NAMALWA (cell line): ENCODE measurements at regions not wholly inside any gene's neighbourhood (a gene's known extent, or its start where the extent isn't known, plus 50 kb on each side); places are given as distances from the start of the nearest gene placed in this dataset.
"Not testable (repeated sequence)": the region's sequence is repeated elsewhere in the genome, so short reads cannot be mapped to it uniquely, and the experiment has no call there.

Experiments
- DNase-seq: peaks from one replicate; pipeline ENCODE4 v3.0.0-alpha.2; 2015; ENCODE audit warnings: low spot score

DNA sequence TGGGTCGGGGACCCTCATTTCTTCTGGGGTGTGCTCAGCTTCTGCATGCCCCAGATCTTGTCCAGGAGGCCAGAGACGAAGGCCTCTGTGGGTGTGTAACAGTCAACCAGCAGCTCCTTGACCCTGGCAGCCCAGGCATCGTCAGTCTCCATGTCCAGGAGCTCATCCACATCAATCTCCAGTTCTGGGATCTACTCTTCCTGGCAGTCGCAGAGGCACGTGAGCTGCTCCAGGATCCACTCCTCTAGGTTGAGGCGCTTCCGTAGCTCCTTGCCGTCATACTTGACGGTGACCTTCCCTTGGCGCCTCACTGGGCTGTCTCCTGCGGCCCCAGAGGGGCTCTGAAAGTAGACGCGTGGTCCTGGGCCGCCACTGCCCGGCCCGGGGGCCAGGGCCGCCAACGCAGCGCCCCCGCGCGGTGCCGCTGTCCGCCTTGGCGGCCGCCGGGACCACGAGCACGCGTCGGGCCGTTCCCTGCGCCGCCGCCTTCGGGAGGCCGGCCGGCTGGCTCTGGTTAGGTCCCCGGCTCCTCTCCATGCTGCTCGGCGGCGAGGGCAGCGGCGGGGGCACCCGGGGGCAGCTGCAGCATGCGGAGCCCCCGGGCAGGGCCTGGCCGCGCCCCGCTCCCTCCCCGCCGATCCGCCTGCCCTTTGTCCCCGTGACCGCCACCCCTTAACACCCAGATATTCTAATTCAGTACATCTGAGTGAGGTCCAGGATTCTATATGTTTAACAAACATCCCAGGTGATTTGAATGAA, 170.5 kb downstream of the SEPTIN7 start:
- DNase-seq, result no peak

GRCh38 chr7:35975851-35976454, 175.1 kb downstream of the SEPTIN7 start:
- peak; percentile 93 for DNase-seq

GRCh38 chr7:35978816-35979640, 174.0 kb upstream of the EEPD1 start:
- DNase-seq, result not testable (repeated sequence)

DNA sequence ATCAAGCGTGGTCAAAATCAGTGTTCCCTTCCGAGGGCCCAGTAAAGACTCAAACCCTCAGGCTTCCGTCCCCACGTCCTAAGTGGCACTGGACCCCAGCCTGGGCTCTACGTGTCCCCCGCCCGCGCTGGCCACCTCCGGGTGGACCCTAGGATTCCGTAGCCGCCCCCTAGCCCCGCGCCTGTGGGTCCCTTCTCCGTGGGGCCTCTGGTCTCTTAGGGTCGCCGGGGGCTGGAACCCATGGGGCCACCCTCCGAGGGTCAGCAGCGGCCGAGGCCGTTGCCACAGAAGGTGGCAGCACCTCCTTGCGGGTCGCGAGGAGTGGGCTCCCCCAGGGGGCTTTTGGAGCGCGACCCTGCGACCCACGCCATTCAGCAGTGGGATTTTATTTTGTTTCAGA, 170.5 kb upstream of the EEPD1 start:
- no peak for DNase-seq

GRCh38 chr7:35983626-35984025, 169.4 kb upstream of the EEPD1 start:
- no peak for DNase-seq

DNA sequence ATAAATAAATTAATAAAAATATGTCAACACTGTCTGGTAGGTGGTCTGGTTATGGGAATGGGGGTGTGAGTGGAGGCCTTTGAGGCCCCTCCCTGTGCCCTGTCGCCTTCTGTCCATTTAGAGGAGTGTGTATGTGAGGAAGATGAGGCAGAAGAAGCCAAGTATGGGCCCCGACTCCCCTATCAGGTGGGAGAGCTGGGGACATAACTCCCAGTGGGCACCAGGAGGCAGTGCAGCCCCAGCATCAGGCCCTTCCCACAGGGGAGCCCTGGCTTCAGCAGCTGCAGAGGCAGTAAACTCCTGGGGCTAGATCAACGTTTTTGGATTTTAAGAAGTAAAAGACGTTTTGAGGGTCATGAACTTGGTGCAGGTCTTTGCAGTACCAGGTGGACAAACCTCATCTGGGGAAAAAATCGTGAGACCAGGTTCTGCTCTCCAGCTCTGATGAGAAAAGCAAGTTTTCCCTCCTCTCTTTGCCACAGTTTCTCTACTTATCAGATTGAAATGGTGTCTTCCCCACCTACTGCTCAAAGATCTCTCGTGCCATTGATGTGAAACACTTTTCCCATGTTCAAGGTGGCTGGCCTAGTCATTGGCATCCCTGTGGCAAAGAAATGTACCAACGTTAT, 167.8 kb upstream of the EEPD1 start:
- DNase-seq, result peak; percentile 88

GRCh38 chr7:35987016-35987415, 166.0 kb upstream of the EEPD1 start:
- no peak for DNase-seq

DNA sequence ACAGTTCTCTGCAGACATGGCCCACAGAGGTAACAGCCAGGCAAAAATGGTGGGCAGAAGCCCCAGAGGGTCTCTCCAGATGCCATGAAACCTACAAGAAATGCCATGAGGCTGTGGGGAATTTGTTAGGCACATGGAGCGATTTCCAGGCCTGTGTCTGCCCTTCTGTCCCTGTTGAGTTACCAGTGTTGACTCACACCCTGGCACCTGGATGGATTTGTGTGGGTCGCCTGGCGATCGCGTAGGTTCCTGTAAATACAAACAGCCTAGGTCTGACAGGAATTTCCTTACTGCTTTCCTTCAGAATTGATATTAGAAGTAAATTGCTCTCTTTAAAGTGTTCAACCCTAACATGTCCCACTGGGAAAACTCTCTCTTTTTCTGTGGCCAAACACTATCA, 164.9 kb upstream of the EEPD1 start:
- no peak for DNase-seq

DNA sequence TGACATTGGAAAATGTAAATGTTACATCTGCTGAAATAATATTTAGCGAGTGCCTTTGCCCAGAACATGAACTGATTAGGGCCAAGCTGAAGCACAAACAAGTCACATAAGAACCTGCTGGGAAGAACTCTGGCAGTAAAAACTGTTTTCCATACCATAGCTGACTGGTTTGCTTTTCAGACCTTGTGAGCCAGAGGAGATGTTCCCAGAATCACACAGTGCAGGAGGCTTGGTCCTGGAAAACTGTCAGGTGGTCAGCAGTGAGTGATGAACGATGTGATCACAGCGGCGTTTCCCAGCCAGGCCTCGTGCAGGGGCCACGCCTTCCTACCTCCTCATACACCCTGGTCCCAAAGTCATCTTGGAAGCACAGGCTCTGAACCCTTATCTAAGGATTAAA, 164.2 kb upstream of the EEPD1 start:
- DNase-seq, result no peak

- DNase-seq, result no peak
Observed at GRCh38 chr7:35991511-35992232, 161.4 kb upstream of the EEPD1 start.

- no peak for DNase-seq
Observed at GRCh38 chr7:35992436-35992835, 160.6 kb upstream of the EEPD1 start.

- DNase-seq, result no peak
Observed at GRCh38 chr7:35993113-35993512, 159.9 kb upstream of the EEPD1 start.

DNA sequence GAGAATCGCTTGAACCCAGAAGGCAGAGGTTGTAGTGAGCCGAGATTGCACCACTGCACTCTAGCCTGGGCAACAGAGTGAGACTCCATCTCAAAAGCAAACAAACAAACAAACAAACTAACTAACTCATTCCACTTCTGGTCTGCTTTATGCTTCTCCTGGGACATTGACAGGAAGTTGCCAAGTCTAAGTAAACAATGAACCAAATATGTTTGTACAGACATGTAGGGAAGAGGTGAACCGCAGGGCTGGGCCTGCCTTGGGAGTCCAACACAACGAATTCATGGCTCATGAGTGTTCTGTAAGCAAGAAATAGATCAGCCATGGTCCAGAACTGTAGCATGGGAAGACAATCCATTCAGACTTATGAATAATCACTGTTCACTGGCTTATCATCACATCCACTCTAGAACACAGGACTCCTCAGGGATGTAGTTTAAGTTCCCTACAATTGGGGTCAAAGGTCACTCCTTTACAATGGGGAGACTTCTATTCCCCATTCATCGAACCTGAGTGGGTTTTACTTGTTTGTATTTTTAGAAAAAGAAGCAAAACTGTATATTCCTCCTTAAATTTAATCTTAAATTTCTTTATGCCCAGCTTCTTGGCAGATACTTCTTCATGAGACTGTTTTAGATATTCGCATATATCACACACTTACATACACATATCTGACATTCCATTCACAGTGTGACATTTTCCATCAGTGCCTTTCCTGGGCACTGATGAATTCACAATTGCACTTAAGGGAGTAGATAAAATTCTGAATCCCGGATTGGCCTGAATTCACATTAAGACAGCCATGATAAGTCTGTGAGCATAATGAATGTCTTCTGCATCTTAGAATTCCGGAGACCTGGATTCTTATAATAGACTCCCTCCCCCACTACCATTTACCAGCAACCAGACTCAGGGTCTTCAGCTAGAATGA, 159.1 kb upstream of the EEPD1 start:
- no peak for DNase-seq

DNA sequence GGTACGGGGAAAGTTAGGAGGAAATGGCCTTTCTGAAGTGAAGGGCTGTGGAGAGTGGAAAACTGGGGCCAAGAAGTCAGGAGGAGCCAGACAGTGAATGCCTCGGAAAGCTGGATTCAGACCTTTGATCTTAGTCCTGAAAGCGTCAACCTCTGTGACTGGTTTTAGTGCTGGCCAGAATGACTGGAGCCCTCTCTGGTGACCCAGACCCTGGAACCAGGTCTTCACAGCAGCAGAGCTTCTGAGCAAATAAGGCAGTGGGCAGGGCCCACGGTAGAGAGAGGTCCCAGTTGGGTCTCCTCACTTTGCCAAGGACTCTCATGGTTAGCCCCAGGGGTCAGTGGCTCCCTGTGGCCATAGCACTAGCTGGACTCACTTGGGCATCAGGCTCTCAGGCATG, 157.7 kb upstream of the EEPD1 start:
- no peak for DNase-seq

DNA sequence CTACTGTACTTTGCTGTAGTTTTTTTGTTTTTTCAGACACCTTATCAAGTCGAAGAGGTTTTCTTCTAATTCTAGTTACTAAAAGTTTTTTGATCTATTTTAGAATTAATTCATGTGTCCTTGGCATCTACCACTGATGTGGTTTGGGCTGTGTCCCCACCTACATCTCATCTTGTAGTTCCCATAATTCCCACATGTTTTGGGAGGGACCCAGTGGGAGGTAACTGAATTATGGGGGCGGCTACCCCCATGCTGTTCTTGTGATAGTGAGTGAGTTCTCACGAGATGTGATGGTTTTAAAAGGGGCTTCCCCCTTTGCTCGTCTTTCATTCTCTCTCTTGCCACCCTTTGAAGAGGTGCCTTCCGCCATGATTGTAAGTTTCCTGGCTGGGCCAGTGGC, 154.6 kb upstream of the EEPD1 start:
- no peak for DNase-seq

DNA sequence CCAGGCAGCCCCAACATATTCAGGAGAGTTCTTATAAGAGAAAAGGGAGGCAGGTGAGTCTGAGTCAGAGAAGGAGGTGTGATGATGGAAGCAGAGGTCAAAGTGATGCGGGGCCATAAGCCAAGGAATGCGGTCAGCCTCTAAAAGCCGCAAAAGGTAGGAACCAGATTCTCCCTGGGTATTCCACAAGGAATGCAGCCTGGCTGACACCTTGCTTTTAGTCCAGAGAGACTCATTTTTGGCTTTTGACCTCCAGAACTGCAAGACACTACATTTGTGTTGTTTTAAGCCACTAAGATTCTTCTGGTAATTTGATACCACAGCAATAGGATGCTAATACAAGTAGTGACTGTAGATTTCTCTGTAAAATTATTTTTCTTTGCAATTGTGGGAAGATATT, 151.5 kb upstream of the EEPD1 start:
- no peak for DNase-seq

GRCh38 chr7:36002900-36003299, 150.2 kb upstream of the EEPD1 start:
- no peak for DNase-seq

DNA sequence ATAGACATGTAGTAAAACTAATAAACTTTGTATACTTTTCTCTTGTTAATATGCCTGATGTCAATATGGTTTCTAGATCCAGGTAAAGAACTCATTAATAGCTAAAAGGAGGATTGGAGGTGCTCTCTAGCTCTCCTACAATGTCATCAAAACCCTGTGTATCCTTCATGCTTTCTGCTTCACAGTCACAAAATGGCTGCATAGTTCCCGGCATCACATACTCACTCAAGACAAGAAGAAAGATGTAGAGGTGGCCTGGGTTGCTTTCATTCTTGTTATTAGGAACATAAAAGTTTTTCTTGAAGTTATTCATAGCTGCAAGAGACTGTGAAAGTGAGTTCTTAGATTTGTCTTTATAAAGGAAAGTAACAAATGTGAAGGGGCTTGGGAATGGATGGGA, 149.7 kb upstream of the EEPD1 start:
- no peak for DNase-seq

GRCh38 chr7:36005293-36005692, 147.8 kb upstream of the EEPD1 start:
- no peak for DNase-seq

GRCh38 chr7:36005876-36006275, 147.2 kb upstream of the EEPD1 start:
- no peak for DNase-seq
